ENCODE measurements at regions not wholly inside any gene's neighbourhood (a gene's known extent, or its start where the extent isn't known, plus 50 kb on each side); places are given as distances from the start of the nearest gene placed in this dataset.

GRCh38 chr10:83666762-83667161 is 472.5 kb upstream of the GHITM start:
- TF ChIP-seq POLR2A (IDR thresholded peaks at IDR 0.05; ENCODE audit: low read depth), result no peak
- no peak for TF ChIP-seq EP300 (IDR thresholded peaks at IDR 0.05)
- TF ChIP-seq POLR2AphosphoS5 (IDR thresholded peaks at IDR 0.05), result no peak
- TF ChIP-seq, protein P1, sequence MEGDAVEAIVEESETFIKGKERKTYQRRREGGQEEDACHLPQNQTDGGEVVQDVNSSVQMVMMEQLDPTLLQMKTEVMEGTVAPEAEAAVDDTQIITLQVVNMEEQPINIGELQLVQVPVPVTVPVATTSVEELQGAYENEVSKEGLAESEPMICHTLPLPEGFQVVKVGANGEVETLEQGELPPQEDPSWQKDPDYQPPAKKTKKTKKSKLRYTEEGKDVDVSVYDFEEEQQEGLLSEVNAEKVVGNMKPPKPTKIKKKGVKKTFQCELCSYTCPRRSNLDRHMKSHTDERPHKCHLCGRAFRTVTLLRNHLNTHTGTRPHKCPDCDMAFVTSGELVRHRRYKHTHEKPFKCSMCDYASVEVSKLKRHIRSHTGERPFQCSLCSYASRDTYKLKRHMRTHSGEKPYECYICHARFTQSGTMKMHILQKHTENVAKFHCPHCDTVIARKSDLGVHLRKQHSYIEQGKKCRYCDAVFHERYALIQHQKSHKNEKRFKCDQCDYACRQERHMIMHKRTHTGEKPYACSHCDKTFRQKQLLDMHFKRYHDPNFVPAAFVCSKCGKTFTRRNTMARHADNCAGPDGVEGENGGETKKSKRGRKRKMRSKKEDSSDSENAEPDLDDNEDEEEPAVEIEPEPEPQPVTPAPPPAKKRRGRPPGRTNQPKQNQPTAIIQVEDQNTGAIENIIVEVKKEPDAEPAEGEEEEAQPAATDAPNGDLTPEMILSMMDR (IDR thresholded peaks at IDR 0.05), result no peak
